GM23338 (cell line): ENCODE measurements at regions not wholly inside any gene's neighbourhood (a gene's known extent, or its start where the extent isn't known, plus 50 kb on each side); places are given as distances from the start of the nearest gene placed in this dataset.

Experiments
- ATAC-seq: fragments of 200-7000 bp; cut with Tn5 transposase; 3 replicates; pipeline ENCODE4 v1.9.1; 2020
- DNase-seq: peaks from one replicate; pipeline ENCODE4 v3.0.0-alpha.2; 2015; ENCODE audit warnings: low spot score
- H2AFZ ChIP-seq: fragments of 200-600 bp; sonication (generic); 2 replicates; pipeline ENCODE4 v1.8.0; 2016; ENCODE audit warnings: antibody characterized with exemption, mild to moderate bottlenecking, moderate library complexity
- H3F3A ChIP-seq: fragments of 200-600 bp; sonication (generic); replicated peaks from 2 replicates; pipeline ENCODE4 v1.8.0; 2017; ENCODE audit warnings: antibody characterized with exemption, mixed run types, low read depth
- H3K27ac ChIP-seq: fragments of 200-600 bp; sonication (generic); 2 replicates; pipeline ENCODE4 v1.6.1; 2016; ENCODE audit warnings: low read depth
- H3K27me3 ChIP-seq: fragments of 200-600 bp; sonication (generic); 2 replicates; pipeline ENCODE4 v1.8.0; 2016; ENCODE audit warnings: mild to moderate bottlenecking, mixed run types, moderate library complexity; ENCODE audit not compliant: insufficient read depth
- H3K36me3 ChIP-seq: fragments of 200-600 bp; sonication (generic); 2 replicates; pipeline ENCODE4 v1.8.0; 2016; ENCODE audit warnings: mild to moderate bottlenecking; ENCODE audit not compliant: insufficient read depth
- H3K4me1 ChIP-seq: fragments of 200-600 bp; sonication (generic); 2 replicates; pipeline ENCODE4 v1.8.0; 2016; ENCODE audit warnings: mild to moderate bottlenecking, moderate library complexity; ENCODE audit not compliant: insufficient read depth
- H3K4me2 ChIP-seq: fragments of 200-600 bp; sonication (generic); 2 replicates; pipeline ENCODE4 v1.7.1; 2017; ENCODE audit warnings: mixed run types
- H3K4me3 ChIP-seq: fragments of 200-600 bp; sonication (generic); 2 replicates; pipeline ENCODE4 v1.6.1; 2016; ENCODE audit warnings: mixed run types
- H3K79me2 ChIP-seq: fragments of 200-600 bp; sonication (generic); replicated peaks from 2 replicates; pipeline ENCODE4 v1.8.0; 2017; ENCODE audit warnings: mild to moderate bottlenecking; ENCODE audit not compliant: insufficient read depth
- H3K9me2 ChIP-seq: fragments of 200-600 bp; sonication (generic); 2 replicates; pipeline ENCODE4 v1.8.0; 2017; ENCODE audit not compliant: insufficient read depth
- H4K20me1 ChIP-seq: fragments of 200-600 bp; sonication (generic); replicated peaks from 2 replicates; pipeline ENCODE4 v1.8.0; 2017; ENCODE audit warnings: mild to moderate bottlenecking; ENCODE audit not compliant: insufficient read depth
- H3K27ac Mint-ChIP-seq: 2 replicates; pipeline ENCODE4 v1.8.0; 2020; ENCODE audit warnings: inconsistent platforms, mild to moderate bottlenecking, moderate library complexity, mixed read lengths
- H3K27me3 Mint-ChIP-seq: 3 replicates; pipeline ENCODE4 v1.8.0; 2022; ENCODE audit warnings: low read depth, mild to moderate bottlenecking, moderate library complexity, mixed read lengths, inconsistent platforms; ENCODE audit not compliant: insufficient read depth, poor library complexity
- H3K36me3 Mint-ChIP-seq: 3 replicates; pipeline ENCODE4 v1.8.0; 2021; ENCODE audit warnings: low read depth, mild to moderate bottlenecking, inconsistent platforms, moderate library complexity, mixed read lengths
- H3K4me1 Mint-ChIP-seq: 3 replicates; pipeline ENCODE4 v1.8.0; 2020; ENCODE audit warnings: mild to moderate bottlenecking, inconsistent platforms, mixed read lengths
- H3K4me3 Mint-ChIP-seq: 3 replicates; pipeline ENCODE4 v1.8.0; 2021; ENCODE audit warnings: moderate library complexity, mild to moderate bottlenecking, inconsistent platforms, mixed read lengths
- H3K9me3 Mint-ChIP-seq: 3 replicates; pipeline ENCODE4 v1.8.0; 2020; ENCODE audit warnings: moderate library complexity, mild to moderate bottlenecking, inconsistent platforms, mixed read lengths
- CREB1 ChIP-seq: fragments of 250-450 bp; sonication (Bioruptor Pico); IDR thresholded peaks from 2 replicates; pipeline ENCODE4 v1.5.0; 2020; ENCODE audit warnings: low read depth, mild to moderate bottlenecking, moderate library complexity
- EZH2 ChIP-seq: fragments of 200-600 bp; sonication (generic); IDR thresholded peaks from one replicate; pipeline ENCODE4 v1.8.0; 2017; ENCODE audit warnings: antibody characterized with exemption, mild to moderate bottlenecking, low read depth; ENCODE audit not compliant: unreplicated experiment
- EZH2phosphoT487 ChIP-seq: fragments of 200-600 bp; sonication (generic); IDR thresholded peaks from one replicate; pipeline ENCODE4 v1.8.1; 2018; ENCODE audit warnings: antibody characterized with exemption; ENCODE audit not compliant: unreplicated experiment
- JUNB ChIP-seq: IDR thresholded peaks from one replicate; pipeline ENCODE4 v1.6.1; 2016; ENCODE audit warnings: antibody characterized with exemption; ENCODE audit not compliant: unreplicated experiment
- NANOG ChIP-seq: IDR thresholded peaks from 2 replicates; pipeline ENCODE4 v1.6.1; 2016; ENCODE audit warnings: antibody characterized with exemption, borderline replicate concordance
- POLR2AphosphoS5 ChIP-seq: IDR thresholded peaks from 2 replicates; pipeline ENCODE4 v1.6.1; 2016; ENCODE audit warnings: antibody characterized with exemption, low read depth
- STAT1 ChIP-seq: IDR thresholded peaks from one replicate; pipeline ENCODE4 v1.6.1; 2016; ENCODE audit warnings: antibody characterized with exemption; ENCODE audit not compliant: unreplicated experiment
- ZNF114 ChIP-seq: fragments of 250-450 bp; sonication (Bioruptor Pico); IDR thresholded peaks from 2 replicates; pipeline ENCODE4 v1.5.0; 2020; ENCODE audit warnings: mild to moderate bottlenecking, moderate library complexity
- ZNF331 ChIP-seq: fragments of 250-450 bp; sonication (Bioruptor Pico); IDR thresholded peaks from 2 replicates; pipeline ENCODE4 v1.5.0; 2020; ENCODE audit warnings: low read depth, mild to moderate bottlenecking, moderate library complexity
- TF ChIP-seq, protein P1 (sequence below): IDR thresholded peaks from one replicate; pipeline ENCODE4 v1.6.1; 2018; ENCODE audit warnings: antibody characterized with exemption; ENCODE audit not compliant: unreplicated experiment
- TF ChIP-seq, protein P2 (sequence below), 2 experiments: fragments of 200-600 bp in 1 of 2; sonication (generic) in 1 of 2; conservative IDR thresholded peaks; 2 replicates each; pipeline versions ENCODE4 v1.5.1 to v1.6.1; 2016 to 2017; ENCODE audit warnings: antibody characterized with exemption in 2 of 2, low read depth in 2 of 2, mild to moderate bottlenecking in 2 of 2, moderate library complexity in 1 of 2
- TF ChIP-seq, protein P3 (sequence below): IDR thresholded peaks from 2 replicates; pipeline ENCODE4 v1.6.1; 2016; ENCODE audit warnings: antibody characterized with exemption
- TF ChIP-seq, protein P4 (sequence below): fragments of 250-450 bp; sonication (Bioruptor Pico); IDR thresholded peaks from 2 replicates; pipeline ENCODE4 v1.5.0; 2020; ENCODE audit warnings: mild to moderate bottlenecking, moderate library complexity

DNA sequence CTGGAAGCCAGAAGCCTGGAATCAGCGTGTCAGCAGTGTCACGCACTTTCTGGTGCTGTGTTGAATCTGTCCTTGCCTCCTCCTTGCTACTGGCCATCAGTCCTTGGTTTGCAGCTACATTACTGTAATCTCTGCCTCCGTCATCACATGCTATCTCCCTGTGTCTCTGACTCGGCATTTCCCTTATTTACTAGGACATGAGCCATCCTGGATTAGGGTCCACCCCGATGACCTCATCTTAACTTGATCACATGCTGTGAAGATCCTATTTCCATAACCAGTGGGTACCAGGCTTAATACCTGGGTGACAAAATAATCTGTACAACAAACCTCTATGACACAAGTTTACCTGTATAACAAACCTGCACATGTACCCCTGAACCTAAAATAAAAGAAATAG, 518.0 kb upstream of the KLF6 start:
- Histone ChIP-seq H3F3A (no peaks in the 10 kb centered on the region), H3K4me1 (no peaks in the 10 kb centered on the region), H3K9me2 (no peaks in the 10 kb centered on the region), H3K4me2 (no peak overlapping the region), H3K27me3 (no peaks in the 10 kb centered on the region), H2AFZ (no peak overlapping the region), H3K79me2 (no peaks in the 10 kb centered on the region), H4K20me1 (no peaks in the 10 kb centered on the region), H3K4me3 (no peak overlapping the region), H3K27ac (no peak overlapping the region), H3K36me3 (no peaks in the 10 kb centered on the region)
- ATAC-seq (no peak), DNase-seq (no peak)
- H3K36me3 Mint-ChIP-seq, result no peaks in the 10 kb centered on the region
- H3K27ac Mint-ChIP-seq, result no peak overlapping the region
- no peaks in the 10 kb centered on the region for H3K9me3 Mint-ChIP-seq
- H3K4me1 Mint-ChIP-seq, result peaks cover 15% of the 10 kb centered on the region
- no peaks in the 10 kb centered on the region for H3K27me3 Mint-ChIP-seq
- no peak overlapping the region for H3K4me3 Mint-ChIP-seq
- TF ChIP-seq, protein P1, sequence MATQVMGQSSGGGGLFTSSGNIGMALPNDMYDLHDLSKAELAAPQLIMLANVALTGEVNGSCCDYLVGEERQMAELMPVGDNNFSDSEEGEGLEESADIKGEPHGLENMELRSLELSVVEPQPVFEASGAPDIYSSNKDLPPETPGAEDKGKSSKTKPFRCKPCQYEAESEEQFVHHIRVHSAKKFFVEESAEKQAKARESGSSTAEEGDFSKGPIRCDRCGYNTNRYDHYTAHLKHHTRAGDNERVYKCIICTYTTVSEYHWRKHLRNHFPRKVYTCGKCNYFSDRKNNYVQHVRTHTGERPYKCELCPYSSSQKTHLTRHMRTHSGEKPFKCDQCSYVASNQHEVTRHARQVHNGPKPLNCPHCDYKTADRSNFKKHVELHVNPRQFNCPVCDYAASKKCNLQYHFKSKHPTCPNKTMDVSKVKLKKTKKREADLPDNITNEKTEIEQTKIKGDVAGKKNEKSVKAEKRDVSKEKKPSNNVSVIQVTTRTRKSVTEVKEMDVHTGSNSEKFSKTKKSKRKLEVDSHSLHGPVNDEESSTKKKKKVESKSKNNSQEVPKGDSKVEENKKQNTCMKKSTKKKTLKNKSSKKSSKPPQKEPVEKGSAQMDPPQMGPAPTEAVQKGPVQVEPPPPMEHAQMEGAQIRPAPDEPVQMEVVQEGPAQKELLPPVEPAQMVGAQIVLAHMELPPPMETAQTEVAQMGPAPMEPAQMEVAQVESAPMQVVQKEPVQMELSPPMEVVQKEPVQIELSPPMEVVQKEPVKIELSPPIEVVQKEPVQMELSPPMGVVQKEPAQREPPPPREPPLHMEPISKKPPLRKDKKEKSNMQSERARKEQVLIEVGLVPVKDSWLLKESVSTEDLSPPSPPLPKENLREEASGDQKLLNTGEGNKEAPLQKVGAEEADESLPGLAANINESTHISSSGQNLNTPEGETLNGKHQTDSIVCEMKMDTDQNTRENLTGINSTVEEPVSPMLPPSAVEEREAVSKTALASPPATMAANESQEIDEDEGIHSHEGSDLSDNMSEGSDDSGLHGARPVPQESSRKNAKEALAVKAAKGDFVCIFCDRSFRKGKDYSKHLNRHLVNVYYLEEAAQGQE, result no peak
- TF ChIP-seq POLR2AphosphoS5 (no peak), STAT1 (no peak), JUNB (no peak), EZH2 (no peak), EZH2phosphoT487 (no peak), NANOG (no peak), CREB1 (no peak), ZNF331 (CRISPR knock-in tag) (no peak), ZNF114 (CRISPR knock-in tag) (no peak)
- TF ChIP-seq, protein P2, sequence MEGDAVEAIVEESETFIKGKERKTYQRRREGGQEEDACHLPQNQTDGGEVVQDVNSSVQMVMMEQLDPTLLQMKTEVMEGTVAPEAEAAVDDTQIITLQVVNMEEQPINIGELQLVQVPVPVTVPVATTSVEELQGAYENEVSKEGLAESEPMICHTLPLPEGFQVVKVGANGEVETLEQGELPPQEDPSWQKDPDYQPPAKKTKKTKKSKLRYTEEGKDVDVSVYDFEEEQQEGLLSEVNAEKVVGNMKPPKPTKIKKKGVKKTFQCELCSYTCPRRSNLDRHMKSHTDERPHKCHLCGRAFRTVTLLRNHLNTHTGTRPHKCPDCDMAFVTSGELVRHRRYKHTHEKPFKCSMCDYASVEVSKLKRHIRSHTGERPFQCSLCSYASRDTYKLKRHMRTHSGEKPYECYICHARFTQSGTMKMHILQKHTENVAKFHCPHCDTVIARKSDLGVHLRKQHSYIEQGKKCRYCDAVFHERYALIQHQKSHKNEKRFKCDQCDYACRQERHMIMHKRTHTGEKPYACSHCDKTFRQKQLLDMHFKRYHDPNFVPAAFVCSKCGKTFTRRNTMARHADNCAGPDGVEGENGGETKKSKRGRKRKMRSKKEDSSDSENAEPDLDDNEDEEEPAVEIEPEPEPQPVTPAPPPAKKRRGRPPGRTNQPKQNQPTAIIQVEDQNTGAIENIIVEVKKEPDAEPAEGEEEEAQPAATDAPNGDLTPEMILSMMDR (conservative IDR thresholded peaks at IDR 0.05; ENCODE audit: low read depth in 2 of 2), result no peak
- TF ChIP-seq, protein P3, sequence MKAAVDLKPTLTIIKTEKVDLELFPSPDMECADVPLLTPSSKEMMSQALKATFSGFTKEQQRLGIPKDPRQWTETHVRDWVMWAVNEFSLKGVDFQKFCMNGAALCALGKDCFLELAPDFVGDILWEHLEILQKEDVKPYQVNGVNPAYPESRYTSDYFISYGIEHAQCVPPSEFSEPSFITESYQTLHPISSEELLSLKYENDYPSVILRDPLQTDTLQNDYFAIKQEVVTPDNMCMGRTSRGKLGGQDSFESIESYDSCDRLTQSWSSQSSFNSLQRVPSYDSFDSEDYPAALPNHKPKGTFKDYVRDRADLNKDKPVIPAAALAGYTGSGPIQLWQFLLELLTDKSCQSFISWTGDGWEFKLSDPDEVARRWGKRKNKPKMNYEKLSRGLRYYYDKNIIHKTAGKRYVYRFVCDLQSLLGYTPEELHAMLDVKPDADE, result no peak
- TF ChIP-seq, protein P4, sequence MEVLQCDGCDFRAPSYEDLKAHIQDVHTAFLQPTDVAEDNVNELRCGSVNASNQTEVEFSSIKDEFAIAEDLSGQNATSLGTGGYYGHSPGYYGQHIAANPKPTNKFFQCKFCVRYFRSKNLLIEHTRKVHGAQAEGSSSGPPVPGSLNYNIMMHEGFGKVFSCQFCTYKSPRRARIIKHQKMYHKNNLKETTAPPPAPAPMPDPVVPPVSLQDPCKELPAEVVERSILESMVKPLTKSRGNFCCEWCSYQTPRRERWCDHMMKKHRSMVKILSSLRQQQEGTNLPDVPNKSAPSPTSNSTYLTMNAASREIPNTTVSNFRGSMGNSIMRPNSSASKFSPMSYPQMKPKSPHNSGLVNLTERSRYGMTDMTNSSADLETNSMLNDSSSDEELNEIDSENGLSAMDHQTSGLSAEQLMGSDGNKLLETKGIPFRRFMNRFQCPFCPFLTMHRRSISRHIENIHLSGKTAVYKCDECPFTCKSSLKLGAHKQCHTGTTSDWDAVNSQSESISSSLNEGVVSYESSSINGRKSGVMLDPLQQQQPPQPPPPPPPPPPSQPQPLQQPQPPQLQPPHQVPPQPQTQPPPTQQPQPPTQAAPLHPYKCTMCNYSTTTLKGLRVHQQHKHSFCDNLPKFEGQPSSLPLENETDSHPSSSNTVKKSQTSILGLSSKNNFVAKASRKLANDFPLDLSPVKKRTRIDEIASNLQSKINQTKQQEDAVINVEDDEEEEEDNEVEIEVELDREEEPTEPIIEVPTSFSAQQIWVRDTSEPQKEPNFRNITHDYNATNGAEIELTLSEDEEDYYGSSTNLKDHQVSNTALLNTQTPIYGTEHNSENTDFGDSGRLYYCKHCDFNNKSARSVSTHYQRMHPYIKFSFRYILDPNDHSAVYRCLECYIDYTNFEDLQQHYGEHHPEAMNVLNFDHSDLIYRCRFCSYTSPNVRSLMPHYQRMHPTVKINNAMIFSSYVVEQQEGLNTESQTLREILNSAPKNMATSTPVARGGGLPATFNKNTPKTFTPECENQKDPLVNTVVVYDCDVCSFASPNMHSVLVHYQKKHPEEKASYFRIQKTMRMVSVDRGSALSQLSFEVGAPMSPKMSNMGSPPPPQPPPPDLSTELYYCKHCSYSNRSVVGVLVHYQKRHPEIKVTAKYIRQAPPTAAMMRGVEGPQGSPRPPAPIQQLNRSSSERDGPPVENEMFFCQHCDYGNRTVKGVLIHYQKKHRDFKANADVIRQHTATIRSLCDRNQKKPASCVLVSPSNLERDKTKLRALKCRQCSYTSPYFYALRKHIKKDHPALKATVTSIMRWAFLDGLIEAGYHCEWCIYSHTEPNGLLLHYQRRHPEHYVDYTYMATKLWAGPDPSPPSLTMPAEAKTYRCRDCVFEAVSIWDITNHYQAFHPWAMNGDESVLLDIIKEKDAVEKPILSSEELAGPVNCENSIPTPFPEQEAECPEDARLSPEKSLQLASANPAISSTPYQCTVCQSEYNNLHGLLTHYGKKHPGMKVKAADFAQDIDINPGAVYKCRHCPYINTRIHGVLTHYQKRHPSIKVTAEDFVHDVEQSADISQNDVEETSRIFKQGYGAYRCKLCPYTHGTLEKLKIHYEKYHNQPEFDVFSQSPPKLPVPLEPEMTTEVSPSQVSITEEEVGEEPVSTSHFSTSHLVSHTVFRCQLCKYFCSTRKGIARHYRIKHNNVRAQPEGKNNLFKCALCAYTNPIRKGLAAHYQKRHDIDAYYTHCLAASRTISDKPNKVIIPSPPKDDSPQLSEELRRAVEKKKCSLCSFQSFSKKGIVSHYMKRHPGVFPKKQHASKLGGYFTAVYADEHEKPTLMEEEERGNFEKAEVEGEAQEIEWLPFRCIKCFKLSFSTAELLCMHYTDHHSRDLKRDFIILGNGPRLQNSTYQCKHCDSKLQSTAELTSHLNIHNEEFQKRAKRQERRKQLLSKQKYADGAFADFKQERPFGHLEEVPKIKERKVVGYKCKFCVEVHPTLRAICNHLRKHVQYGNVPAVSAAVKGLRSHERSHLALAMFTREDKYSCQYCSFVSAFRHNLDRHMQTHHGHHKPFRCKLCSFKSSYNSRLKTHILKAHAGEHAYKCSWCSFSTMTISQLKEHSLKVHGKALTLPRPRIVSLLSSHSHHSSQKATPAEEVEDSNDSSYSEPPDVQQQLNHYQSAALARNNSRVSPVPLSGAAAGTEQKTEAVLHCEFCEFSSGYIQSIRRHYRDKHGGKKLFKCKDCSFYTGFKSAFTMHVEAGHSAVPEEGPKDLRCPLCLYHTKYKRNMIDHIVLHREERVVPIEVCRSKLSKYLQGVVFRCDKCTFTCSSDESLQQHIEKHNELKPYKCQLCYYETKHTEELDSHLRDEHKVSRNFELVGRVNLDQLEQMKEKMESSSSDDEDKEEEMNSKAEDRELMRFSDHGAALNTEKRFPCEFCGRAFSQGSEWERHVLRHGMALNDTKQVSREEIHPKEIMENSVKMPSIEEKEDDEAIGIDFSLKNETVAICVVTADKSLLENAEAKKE (CRISPR knock-in tag), result no peak
